HG02798 (cell line): ENCODE measurements at regions not wholly inside any gene's neighbourhood (a gene's known extent, or its start where the extent isn't known, plus 50 kb on each side); places are given as distances from the start of the nearest gene placed in this dataset.

ENCODE experiments used
- ATAC-seq: cut with Tn5 transposase; IDR thresholded peaks from one replicate; pipeline ENCODE4 v1.9.1; 2021; ENCODE audit warnings: mild to moderate bottlenecking; ENCODE audit not compliant: unreplicated experiment, poor library complexity

DNA sequence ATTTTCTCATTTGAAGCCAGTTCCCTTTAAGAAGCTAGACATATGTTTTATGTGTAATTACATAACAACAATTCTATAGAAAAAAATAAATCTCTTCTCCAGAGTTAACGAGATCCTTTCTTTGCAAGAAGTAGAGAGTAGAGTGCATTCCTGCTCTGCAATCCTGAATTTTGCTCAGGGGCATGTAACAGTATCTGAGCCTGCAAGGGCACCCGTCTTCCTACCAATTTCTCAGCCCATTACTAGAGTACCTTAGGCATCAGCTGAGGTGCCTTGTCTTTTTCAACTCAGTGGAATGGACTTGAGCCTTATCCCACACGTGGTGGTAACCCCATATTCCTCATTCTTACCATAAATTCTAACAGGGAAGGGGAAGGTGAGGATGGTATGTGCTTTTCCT lies 205.9 kb downstream of the IKZF2 start:
- no peak for ATAC-seq

DNA sequence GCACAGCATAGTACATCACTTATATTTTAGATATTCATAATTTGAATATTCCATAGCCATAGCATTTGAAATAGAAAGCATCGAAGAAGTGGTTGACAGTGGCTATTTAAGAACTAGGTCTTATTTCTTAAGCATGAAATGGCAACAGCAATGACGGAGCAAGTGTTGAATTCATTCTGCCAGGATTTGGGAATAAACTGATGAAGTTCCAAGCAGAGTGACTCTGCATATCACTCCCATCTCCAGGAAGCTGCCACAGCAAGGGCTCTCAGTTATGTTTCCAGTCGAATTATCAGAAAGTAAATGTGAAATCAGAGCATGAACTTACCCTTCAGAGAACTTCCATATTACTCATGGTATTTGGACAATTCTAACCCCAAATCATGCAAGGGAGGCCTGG lies 208.1 kb downstream of the IKZF2 start:
- no peak for ATAC-seq

GRCh38 chr2:212941361-212941760 lies 210.1 kb downstream of the IKZF2 start:
- no peak for ATAC-seq

- ATAC-seq = no peak
These were observed 210.6 kb downstream of the IKZF2 start for GRCh38 chr2:212940816-212941215.

DNA sequence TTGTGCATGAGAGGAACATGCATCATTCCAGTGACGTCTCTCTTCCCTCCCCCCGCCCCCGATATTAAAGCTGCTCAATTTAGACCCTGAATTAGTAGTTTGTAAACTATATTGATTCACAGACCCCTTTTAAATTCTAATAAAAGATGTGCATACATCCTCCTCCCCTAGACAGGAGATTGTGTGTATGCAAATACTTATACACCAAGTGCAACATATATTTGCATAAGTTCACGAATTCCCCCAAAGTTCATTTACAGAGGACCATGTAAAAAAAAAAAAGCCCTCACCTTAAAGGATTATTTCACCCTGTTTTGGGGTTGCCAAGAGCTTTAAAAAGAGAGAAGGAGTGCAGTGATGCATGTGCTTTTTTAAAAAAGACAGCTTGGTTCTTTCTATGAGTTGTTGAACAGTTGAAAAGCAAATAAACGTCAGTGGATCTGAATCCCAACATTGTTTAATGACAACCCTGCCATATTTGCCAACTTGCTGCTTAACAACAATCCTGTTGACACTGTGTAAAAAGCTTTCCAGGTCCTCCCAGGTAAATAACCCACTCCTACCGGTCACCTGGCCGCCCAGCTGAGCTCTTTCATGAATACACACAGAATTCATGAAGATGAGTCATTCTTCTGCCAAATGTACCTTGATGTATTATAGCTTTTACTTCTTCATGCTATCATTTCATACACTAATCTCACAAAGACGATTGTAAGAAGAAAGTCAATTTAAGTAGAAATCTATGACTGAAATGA lies 211.5 kb downstream of the IKZF2 start:
- no peak for ATAC-seq

DNA sequence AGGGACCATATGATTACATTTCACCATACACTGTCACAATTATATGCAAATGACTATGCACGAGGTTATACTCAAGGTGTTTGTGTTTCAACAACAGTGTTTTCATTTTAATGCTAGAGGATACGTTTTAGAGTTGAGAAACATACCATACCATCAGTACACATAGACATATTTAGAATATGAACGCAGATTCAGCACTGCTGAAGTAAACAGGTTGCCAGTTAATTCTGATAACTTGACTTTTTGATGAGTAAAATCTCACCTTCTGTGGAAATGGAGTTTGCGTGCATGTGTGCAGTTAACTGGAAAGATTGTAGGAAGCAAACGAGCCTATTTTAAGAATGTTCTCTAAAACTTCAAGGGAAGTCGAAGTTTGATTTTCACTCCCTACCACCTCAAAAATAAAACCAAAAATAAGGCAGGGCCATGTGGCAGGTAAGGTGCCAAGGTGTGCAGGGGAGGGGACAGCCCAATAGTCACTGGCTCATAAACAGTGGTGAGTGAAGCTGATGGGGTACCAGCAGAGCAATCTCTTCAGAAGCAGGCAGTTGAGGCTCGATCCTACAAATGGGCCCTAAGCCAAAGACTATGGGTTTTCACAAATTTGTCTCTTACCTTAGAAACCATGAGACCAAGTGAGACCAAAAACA lies 213.1 kb downstream of the IKZF2 start:
- ATAC-seq = no peak

GRCh38 chr2:212936572-212936971 lies 214.8 kb downstream of the IKZF2 start:
- ATAC-seq = no peak

DNA sequence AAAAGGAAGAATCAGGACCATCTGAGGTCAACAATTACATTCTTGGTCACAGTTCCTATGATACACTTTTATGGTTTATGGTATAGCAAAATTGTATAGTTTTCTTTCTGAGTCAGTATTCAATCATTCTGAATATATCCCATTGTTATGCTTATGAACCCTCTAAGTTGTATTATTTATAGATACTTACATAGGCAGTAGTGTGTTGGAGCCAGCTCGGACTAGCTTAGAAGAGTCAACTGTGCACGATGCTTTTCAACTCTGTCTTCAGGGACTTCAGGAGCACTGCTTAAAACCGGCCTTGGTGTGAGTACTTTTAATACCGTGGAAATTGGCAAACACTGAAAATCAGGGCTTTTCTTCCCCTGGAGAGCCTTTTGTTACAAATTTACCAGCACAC lies 215.7 kb downstream of the IKZF2 start:
- no peak for ATAC-seq

- no peak for ATAC-seq
These were observed 220.1 kb downstream of the IKZF2 start for GRCh38 chr2:212931271-212931670.

DNA sequence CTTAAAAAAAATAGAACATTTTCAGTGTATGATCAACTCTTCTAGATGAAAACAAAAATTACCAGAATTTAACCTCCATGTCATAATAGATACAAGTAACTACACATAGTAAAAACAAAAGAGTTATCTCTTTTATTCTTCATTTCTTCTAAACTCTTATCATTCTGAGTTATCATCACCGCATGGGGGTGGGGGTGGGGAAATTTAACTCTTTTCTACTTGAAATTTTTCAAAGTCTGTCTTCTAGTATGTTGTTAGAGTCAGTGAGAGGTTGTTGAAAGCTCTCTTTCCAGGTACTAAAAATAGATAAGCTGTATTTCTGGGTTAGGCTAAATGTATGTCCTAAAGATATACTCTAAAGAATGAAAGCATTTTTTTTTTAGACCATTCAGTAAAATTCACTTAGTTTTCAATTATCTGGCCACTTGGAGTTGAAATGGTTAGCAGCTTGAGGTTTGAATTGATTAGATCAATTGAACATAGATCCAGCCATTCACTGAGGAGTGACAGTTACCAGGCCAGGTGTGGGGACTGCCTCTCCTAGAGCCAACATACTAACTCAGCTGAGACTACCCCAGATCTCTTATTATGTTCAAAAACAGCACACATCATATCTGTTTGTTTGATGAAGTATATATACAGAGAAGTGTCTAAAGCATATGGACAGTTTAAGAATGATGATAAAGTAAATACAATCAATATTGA lies 220.7 kb downstream of the IKZF2 start:
- ATAC-seq = no peak

GRCh38 chr2:212929971-212930370 lies 221.4 kb downstream of the IKZF2 start:
- no peak for ATAC-seq

DNA sequence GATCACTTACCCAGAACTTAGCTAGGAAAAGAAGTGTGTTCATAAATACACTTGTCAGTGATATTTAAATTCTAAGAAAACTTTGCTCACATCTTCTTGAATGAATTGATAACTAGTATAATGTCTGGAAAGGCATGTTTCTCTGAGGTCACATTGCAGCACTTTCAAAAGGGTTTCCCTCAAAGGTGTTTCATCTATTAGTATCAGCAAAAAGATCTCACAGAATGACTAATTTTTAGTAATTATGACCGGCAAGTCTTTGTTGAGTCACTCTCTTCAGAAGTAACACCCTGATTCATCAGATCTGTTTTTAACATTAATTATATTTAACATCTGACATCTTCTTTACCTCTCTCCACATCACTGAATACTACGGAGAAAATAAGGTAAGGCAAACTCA lies 222.3 kb downstream of the IKZF2 start:
- no peak for ATAC-seq

DNA sequence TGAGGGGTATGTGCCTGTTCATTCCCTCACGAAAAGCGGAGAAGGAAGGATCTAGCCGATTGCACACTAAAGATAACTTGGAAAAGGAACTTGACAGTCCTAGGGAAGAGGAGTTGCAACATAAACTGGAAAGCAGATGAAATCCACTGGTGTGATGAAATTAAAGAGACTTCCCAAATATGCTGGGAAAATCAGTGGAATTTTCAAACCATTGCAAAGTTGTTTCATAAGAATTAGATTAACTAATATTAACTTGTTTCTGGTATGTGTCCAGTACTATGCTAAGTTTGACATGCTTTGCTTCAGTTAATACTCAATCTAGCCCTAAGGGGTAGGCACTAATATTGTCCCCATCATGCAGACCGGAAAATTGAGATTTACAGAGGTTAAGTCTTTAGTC lies 222.7 kb downstream of the IKZF2 start:
- ATAC-seq = no peak

DNA sequence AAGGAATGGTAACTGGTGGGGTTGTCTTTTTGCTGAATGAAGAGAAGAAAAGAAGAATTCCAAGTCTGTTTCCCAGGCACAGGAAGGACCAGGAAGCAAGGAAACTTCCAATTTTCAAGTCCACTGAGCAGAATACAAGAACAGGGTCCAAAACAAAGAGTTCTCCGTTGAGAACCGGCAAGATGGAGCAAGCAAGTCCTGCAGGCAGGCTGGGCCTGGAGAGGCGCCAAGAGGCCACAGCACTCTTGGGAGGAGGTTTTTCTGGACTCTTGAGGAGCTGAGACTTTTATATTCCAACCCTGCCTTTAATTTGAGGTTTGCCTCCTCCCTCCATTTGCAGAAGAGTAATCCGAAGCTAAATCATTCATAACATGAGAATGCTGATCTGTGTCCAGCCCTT lies 224.5 kb downstream of the IKZF2 start:
- ATAC-seq = no peak

- ATAC-seq = no peak
These were observed 228.0 kb downstream of the IKZF2 start for GRCh38 chr2:212923393-212923792.

- ATAC-seq = no peak
These were observed 228.7 kb downstream of the IKZF2 start for GRCh38 chr2:212922701-212923100.

DNA sequence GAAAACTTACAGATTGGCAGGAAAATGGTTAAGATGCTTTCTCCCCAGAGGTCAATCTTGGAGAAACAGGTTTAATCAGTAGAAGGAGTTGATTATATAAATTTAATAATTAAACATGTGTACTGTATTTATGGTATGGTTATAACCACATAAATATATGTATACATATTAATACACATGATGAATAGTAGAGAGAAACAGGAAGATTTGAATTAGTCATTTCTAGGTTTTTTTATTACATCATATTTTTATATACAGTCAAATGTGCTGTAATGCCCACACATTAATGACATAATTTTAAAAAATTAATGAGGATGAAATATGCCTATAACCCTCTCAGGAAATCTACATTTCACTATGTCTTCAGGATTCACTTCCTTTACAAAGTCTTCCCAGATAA lies 229.7 kb downstream of the IKZF2 start:
- no peak for ATAC-seq

DNA sequence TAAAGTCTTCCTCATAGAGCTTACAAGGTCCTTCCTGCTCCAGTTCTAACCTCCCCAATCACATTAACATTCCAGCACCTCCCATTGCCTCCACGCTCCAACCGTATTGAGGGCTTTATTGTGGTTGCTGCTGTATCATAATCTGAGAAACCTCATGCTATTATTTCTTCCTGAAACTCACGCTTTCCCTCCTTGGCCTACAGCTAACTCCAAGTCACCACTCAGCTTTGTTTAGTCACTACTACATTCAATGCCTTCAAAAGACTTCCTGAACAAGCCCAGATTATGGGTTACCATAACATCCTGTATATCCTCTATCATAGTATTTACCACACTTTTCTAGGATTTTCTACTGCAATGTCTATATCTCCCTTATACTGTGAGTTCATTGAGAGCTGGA lies 230.4 kb downstream of the IKZF2 start:
- no peak for ATAC-seq

- no peak for ATAC-seq
These were observed 232.2 kb downstream of the IKZF2 start for GRCh38 chr2:212919238-212919637.

DNA sequence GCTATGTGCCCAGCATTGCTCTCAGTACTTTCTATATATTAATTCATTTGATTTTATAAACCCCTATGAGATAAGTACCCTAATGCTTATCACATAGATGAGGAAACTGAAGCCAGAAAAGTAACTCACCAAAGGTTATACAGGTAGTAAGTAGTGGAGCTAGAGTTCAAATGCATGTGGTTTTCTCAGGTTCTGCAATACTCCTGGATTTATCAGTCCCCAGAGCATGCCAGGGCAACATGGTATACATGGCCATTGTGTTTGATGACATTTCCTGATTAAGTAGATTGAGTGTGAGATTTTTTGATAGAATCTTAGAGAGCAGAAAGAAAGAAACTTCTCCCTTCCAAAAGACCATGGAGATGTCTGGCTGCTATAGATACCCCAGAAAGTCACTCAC lies 233.1 kb downstream of the IKZF2 start:
- no peak for ATAC-seq

DNA sequence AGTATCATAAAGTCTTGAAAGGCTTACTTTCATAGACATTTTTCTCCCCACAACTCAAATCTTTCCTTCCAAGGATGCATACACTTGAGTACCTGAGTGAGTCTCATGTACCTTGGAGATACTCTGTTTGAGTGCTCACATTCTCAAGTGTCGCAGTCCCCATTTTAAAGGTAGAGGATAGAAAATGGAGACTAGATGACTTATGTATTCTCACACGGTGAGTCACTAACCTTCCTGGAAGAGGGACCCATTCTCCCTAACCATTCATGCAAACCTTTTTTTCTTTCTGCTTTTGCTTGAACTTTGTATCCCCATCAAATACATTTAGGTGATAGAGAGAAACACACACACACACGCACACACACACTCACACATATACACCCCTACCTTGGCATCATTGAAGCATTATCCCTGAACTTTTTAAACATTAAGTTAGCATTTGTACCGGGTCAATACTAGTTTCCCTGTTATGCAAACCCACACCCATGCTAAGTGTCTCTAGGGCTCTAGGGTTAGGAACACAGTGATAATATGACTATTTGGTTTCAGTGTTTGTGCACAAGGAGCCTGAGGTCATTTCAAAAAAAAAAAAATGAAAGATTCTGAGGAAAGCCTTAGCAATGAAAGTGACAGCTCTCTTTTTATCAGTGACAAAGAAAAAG lies 236.2 kb downstream of the IKZF2 start:
- ATAC-seq = peak; percentile 67
